ENCODE measurements at regions not wholly inside any gene's neighbourhood (a gene's known extent, or its start where the extent isn't known, plus 50 kb on each side); places are given as distances from the start of the nearest gene placed in this dataset.
A peak's percentile ranks its signal among the peaks of the same experiment; 100 is the strongest.

GRCh38 chr17:34161690-34162089, 93.4 kb upstream of the CCL2 start:
- CTCF ChIA-PET, result interaction anchor here (3.0 kb wide), 1 partner anchor 10 kb away, joined by 14 read pairs; no protein-coding TSS in a partner anchor
- TF ChIP-seq CTCF (conservative IDR thresholded peaks at IDR 0.05; ENCODE audit: low read depth), result no peak
- DNase-seq (ENCODE audit: low spot score), result no peak
- H3K27ac ChIP-seq, result no peak overlapping the region
- POLR2A ChIA-PET (ENCODE audit: low non-redundant PET), result no interaction called here

- DNase-seq (ENCODE audit: low spot score), result no peak
- no peak overlapping the region for H3K27ac ChIP-seq
- ChIA-PET POLR2A (ENCODE audit: low non-redundant PET) (no interaction called here), CTCF (interaction anchor here (0.5 to 1.1 kb wide), 4 partner anchors 18 to 588 kb away, joined by 3 to 4 read pairs (median 3); no protein-coding TSS in a partner anchor)
- TF ChIP-seq CTCF (conservative IDR thresholded peaks at IDR 0.05; ENCODE audit: low read depth), result no peak
Observed at GRCh38 chr17:34163123-34163522, 92.0 kb upstream of the CCL2 start.

- no peak overlapping the region for H3K27ac ChIP-seq
- CTCF ChIA-PET, result interaction anchor here (0.5 to 1.1 kb wide), 5 partner anchors 18 to 588 kb away, joined by 3 to 5 read pairs (median 3); no protein-coding TSS in a partner anchor
- POLR2A ChIA-PET (ENCODE audit: low non-redundant PET), result no interaction called here
- no peak for DNase-seq (ENCODE audit: low spot score)
- 0 out of 2 replicates have a peak, but pooled peaks have one; percentile 7 for TF ChIP-seq CTCF (conservative IDR thresholded peaks at IDR 0.05; ENCODE audit: low read depth)
Observed at GRCh38 chr17:34163646-34164045, 91.4 kb upstream of the CCL2 start.

- TF ChIP-seq CTCF (conservative IDR thresholded peaks at IDR 0.05; ENCODE audit: low read depth), result no peak
- CTCF ChIA-PET, result no interaction called here
- POLR2A ChIA-PET (ENCODE audit: low non-redundant PET), result no interaction called here
- no peak overlapping the region for H3K27ac ChIP-seq
- DNase-seq (ENCODE audit: low spot score), result no peak
Observed at GRCh38 chr17:34164837-34165236, 90.2 kb upstream of the CCL2 start.

- H3K27ac ChIP-seq, result no peak overlapping the region
- DNase-seq (ENCODE audit: low spot score), result no peak
- TF ChIP-seq CTCF (conservative IDR thresholded peaks at IDR 0.05; ENCODE audit: low read depth), result no peak
- CTCF ChIA-PET, result interaction anchor here (1.2 kb wide), 1 partner anchor 195 kb away, joined by 4 read pairs; no protein-coding TSS in a partner anchor
- POLR2A ChIA-PET (ENCODE audit: low non-redundant PET), result no interaction called here
Observed at GRCh38 chr17:34166352-34166751, 88.7 kb upstream of the CCL2 start.

GRCh38 chr17:34167354-34167753, 87.7 kb upstream of the CCL2 start:
- ChIA-PET CTCF (no interaction called here), POLR2A (ENCODE audit: low non-redundant PET) (no interaction called here)
- no peak for TF ChIP-seq CTCF (conservative IDR thresholded peaks at IDR 0.05; ENCODE audit: low read depth)
- no peak overlapping the region for H3K27ac ChIP-seq
- DNase-seq (ENCODE audit: low spot score), result no peak

GRCh38 chr17:34168989-34169388, 86.1 kb upstream of the CCL2 start:
- ChIA-PET POLR2A (ENCODE audit: low non-redundant PET) (no interaction called here), CTCF (no interaction called here)
- no peak for TF ChIP-seq CTCF (conservative IDR thresholded peaks at IDR 0.05; ENCODE audit: low read depth)
- no peak overlapping the region for H3K27ac ChIP-seq
- DNase-seq (ENCODE audit: low spot score), result no peak
